ENCODE measurements at regions not wholly inside any gene's neighbourhood (a gene's known extent, or its start where the extent isn't known, plus 50 kb on each side); places are given as distances from the start of the nearest gene placed in this dataset.
"Not testable (repeated sequence)": the region's sequence is repeated elsewhere in the genome, so short reads cannot be mapped to it uniquely, and the experiment has no call there.

GRCh38 chr10:42192450-42192849 lies 445.9 kb downstream of the ZNF33B start:
- H3K27ac ChIP-seq (ENCODE audit: low read depth in 1 of 2, low read length in 2 of 2); H3K4me1 Mint-ChIP-seq (ENCODE audit: low read depth); H3K27ac Mint-ChIP-seq; H3K9me3 Mint-ChIP-seq; H3K4me3 Mint-ChIP-seq; H3K4me1 ChIP-seq (ENCODE audit: insufficient read depth, low read length); POLR2A ChIA-PET; ATAC-seq (ENCODE audit: poor library complexity); H3K36me3 Mint-ChIP-seq (ENCODE audit: low read depth); CTCF ChIA-PET; H3K4me3 ChIP-seq (ENCODE audit: low read length); H3K36me3 ChIP-seq (ENCODE audit: insufficient read depth, low read length); H3K27me3 ChIP-seq (ENCODE audit: control insufficient read depth in 1 of 2, insufficient read depth in 2 of 2, low read length in 2 of 2); H3K9me3 ChIP-seq (ENCODE audit: control insufficient read depth in 1 of 2, insufficient read depth in 1 of 2, low read length in 2 of 2); intact Hi-C loops (cut with DNase I, micrococcal nuclease): not testable (repeated sequence)
- TF ChIP-seq CTCF (IDR thresholded peaks at IDR 0.05): peak; percentile 68
- H3K27me3 Mint-ChIP-seq: peaks cover 48% of the 10 kb centered on the region
- DNase-seq: peak in 9 of 14 experiments; percentile 0 to 24 (median 7)

GRCh38 chr10:42187501-42188195 lies 450.7 kb downstream of the ZNF33B start:
- H3K9me3 ChIP-seq (ENCODE audit: control insufficient read depth in 1 of 2, insufficient read depth in 1 of 2, low read length in 2 of 2); H3K4me1 ChIP-seq (ENCODE audit: insufficient read depth, low read length); H3K27ac ChIP-seq (ENCODE audit: low read depth in 1 of 2, low read length in 2 of 2); H3K9me3 Mint-ChIP-seq; H3K4me3 Mint-ChIP-seq; H3K4me3 ChIP-seq (ENCODE audit: low read length); DNase-seq; H3K36me3 Mint-ChIP-seq (ENCODE audit: low read depth); ATAC-seq (ENCODE audit: poor library complexity); H3K27ac Mint-ChIP-seq; H3K27me3 ChIP-seq (ENCODE audit: control insufficient read depth in 1 of 2, insufficient read depth in 2 of 2, low read length in 2 of 2); CTCF ChIA-PET; intact Hi-C loops (cut with DNase I, micrococcal nuclease); H3K36me3 ChIP-seq (ENCODE audit: insufficient read depth, low read length); POLR2A ChIA-PET; H3K4me1 Mint-ChIP-seq (ENCODE audit: low read depth): not testable (repeated sequence)
- peaks cover 46% of the 10 kb centered on the region for H3K27me3 Mint-ChIP-seq

GRCh38 chr10:42177793-42178689 lies 460.3 kb downstream of the ZNF33B start:
- H3K36me3 ChIP-seq (ENCODE audit: insufficient read depth, low read length); H3K36me3 Mint-ChIP-seq (ENCODE audit: low read depth); H3K4me1 Mint-ChIP-seq (ENCODE audit: low read depth); H3K4me1 ChIP-seq (ENCODE audit: insufficient read depth, low read length); H3K9me3 Mint-ChIP-seq; intact Hi-C loops (cut with DNase I, micrococcal nuclease); H3K4me3 ChIP-seq (ENCODE audit: low read length); POLR2A ChIA-PET; ATAC-seq (ENCODE audit: poor library complexity); H3K27ac ChIP-seq (ENCODE audit: low read depth in 1 of 2, low read length in 2 of 2); CTCF ChIA-PET: not testable (repeated sequence)
- H3K27me3 ChIP-seq (ENCODE audit: control insufficient read depth in 1 of 2, insufficient read depth in 2 of 2, low read length in 2 of 2): peaks cover 9 to 16% of the 10 kb centered on the region in 2 experiments
- H3K9me3 ChIP-seq (ENCODE audit: control insufficient read depth in 1 of 2, insufficient read depth in 1 of 2, low read length in 2 of 2): peaks cover 0 to 10% of the 10 kb centered on the region in 2 experiments
- peak; percentile 38 for TF ChIP-seq CTCF (IDR thresholded peaks at IDR 0.05)
- Mint-ChIP-seq H3K27ac (peak overlapping the region; percentile 32), H3K27me3 (peaks cover 84% of the 10 kb centered on the region), H3K4me3 (peak overlapping the region; percentile 85)
- peak in 4 of 14 experiments; percentile 2 to 25 (median 9) for DNase-seq
